ENCODE measurements at regions not wholly inside any gene's neighbourhood (a gene's known extent, or its start where the extent isn't known, plus 50 kb on each side); places are given as distances from the start of the nearest gene placed in this dataset.

DNA sequence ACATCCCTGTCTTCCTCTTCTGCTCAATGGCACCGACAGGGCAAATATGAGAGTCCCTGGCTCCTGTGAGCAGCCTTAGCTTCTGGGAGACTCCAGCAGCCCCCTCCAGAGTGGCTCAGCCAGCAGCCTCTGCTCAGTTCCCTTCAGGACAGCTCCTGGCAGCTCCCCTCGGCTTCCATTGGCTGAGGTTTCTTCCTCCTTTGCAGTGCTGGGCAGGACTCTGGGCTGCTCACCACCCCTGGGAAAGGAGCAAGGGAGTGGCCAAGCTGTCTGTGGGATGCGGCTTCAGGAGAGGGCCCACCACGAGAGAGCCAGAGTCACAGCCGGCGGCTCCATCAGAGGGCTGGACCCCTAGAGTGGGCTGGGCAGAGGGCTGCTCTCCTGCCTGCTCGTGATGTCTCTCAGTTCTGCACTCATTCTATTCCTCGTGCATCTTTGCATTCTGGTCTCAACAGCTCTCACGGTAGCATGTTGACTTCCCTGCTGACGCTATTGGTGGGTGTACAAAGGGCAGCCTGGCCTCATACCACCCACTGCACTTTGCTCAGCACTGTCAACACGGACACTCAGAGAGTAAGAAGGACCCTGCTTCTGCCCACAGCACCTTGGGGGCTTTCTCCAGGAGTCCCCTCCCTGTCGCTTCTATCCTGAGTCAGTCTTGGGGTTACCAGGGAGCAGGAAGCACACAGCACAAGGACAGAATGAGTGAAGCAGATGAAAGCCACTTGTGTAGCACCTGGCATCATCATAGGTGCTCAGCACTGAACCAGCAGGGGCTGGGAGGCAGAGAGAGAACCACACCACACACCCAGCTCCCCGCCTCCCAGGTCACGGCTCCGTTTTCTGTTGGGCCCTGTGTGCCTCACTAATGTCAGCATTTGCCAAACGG lies 80.9 kb upstream of the ALDH1B1 start:
- Histone ChIP-seq H3K9me3 (no peaks in the 10 kb centered on the region), H3K4me1 (no peaks in the 10 kb centered on the region), H3K4me3 (no peak overlapping the region), H3K36me3 (ENCODE audit: insufficient read depth in 1 of 2, low read depth in 1 of 2) (no peaks in the 10 kb centered on the region), H3K27me3 (ENCODE audit: insufficient read depth in 3 of 3, low read length in 2 of 3) (peaks cover 0 to 13% (median 2%) of the 10 kb centered on the region in 3 donors), H3K27ac (no peak overlapping the region)
- no peak for ATAC-seq
- no peak for DNase-seq
- 57 to 63% (median 62%) methylated on average over 16 of the region's 16 CpGs for WGBS, 3 donors
- TF ChIP-seq, protein P1, sequence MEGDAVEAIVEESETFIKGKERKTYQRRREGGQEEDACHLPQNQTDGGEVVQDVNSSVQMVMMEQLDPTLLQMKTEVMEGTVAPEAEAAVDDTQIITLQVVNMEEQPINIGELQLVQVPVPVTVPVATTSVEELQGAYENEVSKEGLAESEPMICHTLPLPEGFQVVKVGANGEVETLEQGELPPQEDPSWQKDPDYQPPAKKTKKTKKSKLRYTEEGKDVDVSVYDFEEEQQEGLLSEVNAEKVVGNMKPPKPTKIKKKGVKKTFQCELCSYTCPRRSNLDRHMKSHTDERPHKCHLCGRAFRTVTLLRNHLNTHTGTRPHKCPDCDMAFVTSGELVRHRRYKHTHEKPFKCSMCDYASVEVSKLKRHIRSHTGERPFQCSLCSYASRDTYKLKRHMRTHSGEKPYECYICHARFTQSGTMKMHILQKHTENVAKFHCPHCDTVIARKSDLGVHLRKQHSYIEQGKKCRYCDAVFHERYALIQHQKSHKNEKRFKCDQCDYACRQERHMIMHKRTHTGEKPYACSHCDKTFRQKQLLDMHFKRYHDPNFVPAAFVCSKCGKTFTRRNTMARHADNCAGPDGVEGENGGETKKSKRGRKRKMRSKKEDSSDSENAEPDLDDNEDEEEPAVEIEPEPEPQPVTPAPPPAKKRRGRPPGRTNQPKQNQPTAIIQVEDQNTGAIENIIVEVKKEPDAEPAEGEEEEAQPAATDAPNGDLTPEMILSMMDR (IDR thresholded peaks at IDR 0.05): no peak
- intact Hi-C loops (cut with DNase I): no loop called here

DNA sequence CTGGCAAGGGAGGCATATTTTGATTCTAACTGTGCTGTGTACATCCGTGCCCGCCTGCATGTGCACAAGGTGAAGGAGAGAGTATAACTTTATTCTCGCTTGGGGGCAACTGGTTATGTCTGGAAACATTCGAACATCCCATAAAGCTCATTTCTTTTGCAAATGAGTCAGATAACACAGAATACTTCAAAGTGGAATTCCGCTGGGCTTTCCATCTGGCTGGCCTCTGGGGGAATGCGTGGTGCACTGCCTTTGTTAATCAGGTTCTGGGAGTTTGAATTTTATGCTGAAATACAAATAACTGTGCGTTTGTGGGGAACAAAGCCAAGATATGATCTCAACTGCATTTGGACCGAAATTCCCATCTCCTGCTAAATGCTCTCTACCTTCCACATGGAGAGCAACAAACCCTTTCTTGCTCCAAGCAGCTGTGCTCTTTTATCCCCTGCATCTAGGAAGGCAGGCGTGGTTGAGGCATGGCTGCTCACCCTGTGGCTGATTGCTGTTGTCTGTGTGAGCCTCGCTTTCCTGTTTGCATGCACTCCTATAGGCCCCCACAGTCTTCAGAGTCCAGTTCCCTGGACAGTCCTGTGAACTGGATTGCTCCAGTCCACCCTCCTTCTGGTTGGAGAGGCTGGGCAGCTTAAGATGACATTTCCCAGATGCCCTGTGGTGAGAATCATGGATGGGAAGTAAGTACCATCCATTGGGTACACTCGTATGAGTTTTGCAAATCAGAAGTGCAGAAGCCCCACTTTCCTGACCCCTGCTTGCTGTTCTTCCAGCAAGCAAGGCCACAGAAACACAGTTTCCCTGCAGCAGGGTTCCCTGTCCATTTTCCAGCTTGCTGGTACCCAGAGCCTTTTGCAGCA lies 82.9 kb upstream of the ALDH1B1 start:
- 40 to 46% (median 45%) methylated on average over 11 of the region's 11 CpGs for WGBS, 3 donors
- intact Hi-C loops (cut with DNase I): no loop called here
- Histone ChIP-seq H3K27me3 (ENCODE audit: insufficient read depth in 3 of 3, low read length in 2 of 3) (peaks cover 0 to 6% (median 2%) of the 10 kb centered on the region in 3 donors), H3K36me3 (ENCODE audit: insufficient read depth in 1 of 2, low read depth in 1 of 2) (no peaks in the 10 kb centered on the region), H3K4me1 (no peaks in the 10 kb centered on the region), H3K9me3 (no peaks in the 10 kb centered on the region), H3K4me3 (no peak overlapping the region), H3K27ac (no peak overlapping the region)
- no peak for DNase-seq
- ATAC-seq: no peak
- TF ChIP-seq, protein P1 (IDR thresholded peaks at IDR 0.05): no peak

DNA sequence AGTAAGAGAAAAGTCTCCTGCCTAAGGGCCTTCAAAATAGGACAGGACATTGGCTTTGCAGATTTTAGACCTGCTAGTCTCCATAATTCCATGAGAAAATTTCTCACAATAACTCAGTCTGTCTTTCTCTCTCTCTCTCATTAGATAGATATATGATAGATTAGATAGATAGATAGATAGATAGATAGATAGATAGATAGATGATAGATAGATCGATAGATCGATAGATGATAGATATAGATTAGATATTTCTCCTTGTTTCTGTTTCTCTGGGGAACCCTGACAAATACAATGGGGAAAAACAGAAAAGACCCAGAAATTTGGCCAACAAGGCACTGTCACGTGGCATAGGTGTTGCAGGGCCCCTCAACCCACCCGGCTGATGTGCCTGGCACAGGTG lies 84.4 kb upstream of the ALDH1B1 start:
- TF ChIP-seq, protein P1 (IDR thresholded peaks at IDR 0.05): no peak
- intact Hi-C loops (cut with DNase I): no loop called here
- DNase-seq (no peak), ATAC-seq (no peak)
- Histone ChIP-seq H3K9me3 (no peaks in the 10 kb centered on the region), H3K27me3 (ENCODE audit: insufficient read depth in 3 of 3, low read length in 2 of 3) (peaks cover 0 to 6% (median 2%) of the 10 kb centered on the region in 3 donors), H3K27ac (no peak overlapping the region), H3K4me1 (no peaks in the 10 kb centered on the region), H3K4me3 (no peak overlapping the region), H3K36me3 (ENCODE audit: insufficient read depth in 1 of 2, low read depth in 1 of 2) (no peaks in the 10 kb centered on the region)
- WGBS, 3 donors: 95 to 99% (median 95%) methylated on average over 4 of the region's 4 CpGs

DNA sequence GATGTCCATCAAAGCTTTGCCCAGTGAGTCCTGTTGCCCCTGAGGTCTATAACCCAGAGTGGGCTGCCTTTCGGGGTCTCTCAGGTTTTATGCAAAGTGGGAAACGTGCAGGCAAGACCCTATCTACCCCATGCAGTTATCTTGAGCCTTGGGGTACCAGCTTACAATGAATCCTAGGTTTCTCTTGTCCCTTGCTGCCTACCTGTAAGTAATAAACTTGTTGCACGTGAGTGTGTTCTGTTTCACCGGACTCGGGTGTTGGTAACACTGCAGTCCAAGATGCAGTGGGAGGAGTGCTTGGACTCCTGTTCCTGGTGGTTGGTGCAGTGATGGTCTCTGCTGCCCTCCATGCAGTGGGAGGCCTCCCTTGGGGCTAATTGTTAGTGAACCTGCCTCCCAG lies 85.6 kb upstream of the ALDH1B1 start:
- H3K27me3 ChIP-seq (ENCODE audit: insufficient read depth in 3 of 3, low read length in 2 of 3): peaks cover 0 to 6% (median 2%) of the 10 kb centered on the region in 3 donors
- intact Hi-C loops (cut with DNase I): no loop called here
- H3K27ac ChIP-seq: no peak overlapping the region
- H3K4me1 ChIP-seq: no peaks in the 10 kb centered on the region
- ATAC-seq (no peak), DNase-seq (no peak)
- H3K9me3 ChIP-seq: no peaks in the 10 kb centered on the region
- TF ChIP-seq, protein P1 (IDR thresholded peaks at IDR 0.05): no peak
- H3K36me3 ChIP-seq (ENCODE audit: insufficient read depth in 1 of 2, low read depth in 1 of 2): no peaks in the 10 kb centered on the region
- 93 to 97% (median 96%) methylated on average over 5 of the region's 5 CpGs for WGBS, 3 donors
- H3K4me3 ChIP-seq: no peak overlapping the region
